ENCODE measurements at regions not wholly inside any gene's neighbourhood (a gene's known extent, or its start where the extent isn't known, plus 50 kb on each side); places are given as distances from the start of the nearest gene placed in this dataset.

- Histone ChIP-seq H3K4me1 (ENCODE audit: control insufficient read depth, insufficient read depth, low read length) (no peaks in the 10 kb centered on the region), H3K36me3 (ENCODE audit: control insufficient read depth in 2 of 2, insufficient read depth in 2 of 2, low read length in 2 of 2) (no peaks in the 10 kb centered on the region), H3K27me3 (ENCODE audit: control insufficient read depth in 1 of 2, insufficient read depth in 2 of 2, low read length in 2 of 2) (no peaks in the 10 kb centered on the region), H3K27ac (ENCODE audit: low read length) (no peak overlapping the region), H3K9me3 (ENCODE audit: control insufficient read depth in 2 of 2, low read length in 2 of 2) (no peaks in the 10 kb centered on the region), H3K4me3 (ENCODE audit: low read length in 2 of 2) (no peak overlapping the region), H3K9ac (ENCODE audit: low read length in 2 of 2) (no peak overlapping the region)
Observed at GRCh38 chr12:60391051-60391450, 795.2 kb downstream of the SLC16A7 start.

- H3K4me1 ChIP-seq (ENCODE audit: control insufficient read depth, insufficient read depth, low read length) = no peaks in the 10 kb centered on the region
- H3K36me3 ChIP-seq (ENCODE audit: control insufficient read depth in 2 of 2, insufficient read depth in 2 of 2, low read length in 2 of 2) = no peaks in the 10 kb centered on the region
Observed at GRCh38 chr12:60391791-60392190, 796.0 kb downstream of the SLC16A7 start.

GRCh38 chr12:60393093-60393492, 797.3 kb downstream of the SLC16A7 start:
- H3K4me3 ChIP-seq (ENCODE audit: low read length in 2 of 2) = no peak overlapping the region
- no peaks in the 10 kb centered on the region for H3K9me3 ChIP-seq (ENCODE audit: control insufficient read depth in 2 of 2, low read length in 2 of 2)
- H3K4me1 ChIP-seq (ENCODE audit: control insufficient read depth, insufficient read depth, low read length) = no peaks in the 10 kb centered on the region
- H3K27ac ChIP-seq (ENCODE audit: low read length) = no peak overlapping the region
- H3K27me3 ChIP-seq (ENCODE audit: control insufficient read depth in 1 of 2, insufficient read depth in 2 of 2, low read length in 2 of 2) = no peaks in the 10 kb centered on the region
- H3K36me3 ChIP-seq (ENCODE audit: control insufficient read depth in 2 of 2, insufficient read depth in 2 of 2, low read length in 2 of 2) = no peaks in the 10 kb centered on the region
- no peak overlapping the region for H3K9ac ChIP-seq (ENCODE audit: low read length in 2 of 2)

More at GRCh38 chr12:60391791-60392190, 796.0 kb downstream of the SLC16A7 start:
- Histone ChIP-seq H3K27me3 (ENCODE audit: control insufficient read depth in 1 of 2, insufficient read depth in 2 of 2, low read length in 2 of 2) (no peaks in the 10 kb centered on the region), H3K27ac (ENCODE audit: low read length) (no peak overlapping the region), H3K4me3 (ENCODE audit: low read length in 2 of 2) (no peak overlapping the region), H3K9me3 (ENCODE audit: control insufficient read depth in 2 of 2, low read length in 2 of 2) (no peaks in the 10 kb centered on the region), H3K9ac (ENCODE audit: low read length in 2 of 2) (no peak overlapping the region)

- Histone ChIP-seq H3K27me3 (ENCODE audit: control insufficient read depth in 1 of 2, insufficient read depth in 2 of 2, low read length in 2 of 2) (no peaks in the 10 kb centered on the region), H3K9me3 (ENCODE audit: control insufficient read depth in 2 of 2, low read length in 2 of 2) (no peaks in the 10 kb centered on the region), H3K36me3 (ENCODE audit: control insufficient read depth in 2 of 2, insufficient read depth in 2 of 2, low read length in 2 of 2) (no peaks in the 10 kb centered on the region), H3K9ac (ENCODE audit: low read length in 2 of 2) (no peak overlapping the region), H3K4me3 (ENCODE audit: low read length in 2 of 2) (no peak overlapping the region), H3K4me1 (ENCODE audit: control insufficient read depth, insufficient read depth, low read length) (no peaks in the 10 kb centered on the region), H3K27ac (ENCODE audit: low read length) (no peak overlapping the region)
Observed at GRCh38 chr12:60394665-60395064, 798.8 kb downstream of the SLC16A7 start.

GRCh38 chr12:60398547-60398946, 802.7 kb downstream of the SLC16A7 start:
- H3K4me3 ChIP-seq (ENCODE audit: low read length in 2 of 2) = no peak overlapping the region
- H3K9ac ChIP-seq (ENCODE audit: low read length in 2 of 2) = no peak overlapping the region
- no peaks in the 10 kb centered on the region for H3K27me3 ChIP-seq (ENCODE audit: control insufficient read depth in 1 of 2, insufficient read depth in 2 of 2, low read length in 2 of 2)
- no peaks in the 10 kb centered on the region for H3K9me3 ChIP-seq (ENCODE audit: control insufficient read depth in 2 of 2, low read length in 2 of 2)
- H3K4me1 ChIP-seq (ENCODE audit: control insufficient read depth, insufficient read depth, low read length) = no peaks in the 10 kb centered on the region
- H3K36me3 ChIP-seq (ENCODE audit: control insufficient read depth in 2 of 2, insufficient read depth in 2 of 2, low read length in 2 of 2) = no peaks in the 10 kb centered on the region
- no peak overlapping the region for H3K27ac ChIP-seq (ENCODE audit: low read length)

GRCh38 chr12:60399064-60399463, 803.2 kb downstream of the SLC16A7 start:
- H3K4me1 ChIP-seq (ENCODE audit: control insufficient read depth, insufficient read depth, low read length) = no peaks in the 10 kb centered on the region
- no peaks in the 10 kb centered on the region for H3K36me3 ChIP-seq (ENCODE audit: control insufficient read depth in 2 of 2, insufficient read depth in 2 of 2, low read length in 2 of 2)
- no peak overlapping the region for H3K27ac ChIP-seq (ENCODE audit: low read length)
- no peak overlapping the region for H3K9ac ChIP-seq (ENCODE audit: low read length in 2 of 2)
- H3K9me3 ChIP-seq (ENCODE audit: control insufficient read depth in 2 of 2, low read length in 2 of 2) = no peaks in the 10 kb centered on the region
- H3K27me3 ChIP-seq (ENCODE audit: control insufficient read depth in 1 of 2, insufficient read depth in 2 of 2, low read length in 2 of 2) = no peaks in the 10 kb centered on the region
- H3K4me3 ChIP-seq (ENCODE audit: low read length in 2 of 2) = no peak overlapping the region

GRCh38 chr12:60402996-60403395, 807.2 kb downstream of the SLC16A7 start:
- H3K9me3 ChIP-seq (ENCODE audit: control insufficient read depth in 2 of 2, low read length in 2 of 2) = no peaks in the 10 kb centered on the region
- no peak overlapping the region for H3K9ac ChIP-seq (ENCODE audit: low read length in 2 of 2)
- no peaks in the 10 kb centered on the region for H3K36me3 ChIP-seq (ENCODE audit: control insufficient read depth in 2 of 2, insufficient read depth in 2 of 2, low read length in 2 of 2)

GRCh38 chr12:60415351-60415750, 819.5 kb downstream of the SLC16A7 start:
- H3K27me3 ChIP-seq (ENCODE audit: control insufficient read depth in 1 of 2, insufficient read depth in 2 of 2, low read length in 2 of 2) = no peaks in the 10 kb centered on the region
- no peak overlapping the region for H3K27ac ChIP-seq (ENCODE audit: low read length)
- H3K9me3 ChIP-seq (ENCODE audit: control insufficient read depth in 2 of 2, low read length in 2 of 2) = peaks cover 0 to 4% of the 10 kb centered on the region in 2 donors
- no peaks in the 10 kb centered on the region for H3K4me1 ChIP-seq (ENCODE audit: control insufficient read depth, insufficient read depth, low read length)
- H3K9ac ChIP-seq (ENCODE audit: low read length in 2 of 2) = no peak overlapping the region
- no peak overlapping the region for H3K4me3 ChIP-seq (ENCODE audit: low read length in 2 of 2)
- no peaks in the 10 kb centered on the region for H3K36me3 ChIP-seq (ENCODE audit: control insufficient read depth in 2 of 2, insufficient read depth in 2 of 2, low read length in 2 of 2)

More at GRCh38 chr12:60402996-60403395, 807.2 kb downstream of the SLC16A7 start:
- Histone ChIP-seq H3K27me3 (ENCODE audit: control insufficient read depth in 1 of 2, insufficient read depth in 2 of 2, low read length in 2 of 2) (no peaks in the 10 kb centered on the region), H3K27ac (ENCODE audit: low read length) (no peak overlapping the region), H3K4me1 (ENCODE audit: control insufficient read depth, insufficient read depth, low read length) (no peaks in the 10 kb centered on the region), H3K4me3 (ENCODE audit: low read length in 2 of 2) (no peak overlapping the region)

- H3K27ac ChIP-seq (ENCODE audit: low read length) = no peak overlapping the region
- H3K4me1 ChIP-seq (ENCODE audit: control insufficient read depth, insufficient read depth, low read length) = no peaks in the 10 kb centered on the region
- H3K36me3 ChIP-seq (ENCODE audit: control insufficient read depth in 2 of 2, insufficient read depth in 2 of 2, low read length in 2 of 2) = no peaks in the 10 kb centered on the region
- H3K9ac ChIP-seq (ENCODE audit: low read length in 2 of 2) = no peak overlapping the region
- no peak overlapping the region for H3K4me3 ChIP-seq (ENCODE audit: low read length in 2 of 2)
- no peaks in the 10 kb centered on the region for H3K27me3 ChIP-seq (ENCODE audit: control insufficient read depth in 1 of 2, insufficient read depth in 2 of 2, low read length in 2 of 2)
- H3K9me3 ChIP-seq (ENCODE audit: control insufficient read depth in 2 of 2, low read length in 2 of 2) = peaks cover 0 to 4% of the 10 kb centered on the region in 2 donors
Observed at GRCh38 chr12:60419986-60420385, 824.2 kb downstream of the SLC16A7 start.

- Histone ChIP-seq H3K4me3 (ENCODE audit: low read length in 2 of 2) (no peak overlapping the region), H3K9ac (ENCODE audit: low read length in 2 of 2) (no peak overlapping the region), H3K27ac (ENCODE audit: low read length) (no peak overlapping the region), H3K9me3 (ENCODE audit: control insufficient read depth in 2 of 2, low read length in 2 of 2) (peaks cover 0 to 4% of the 10 kb centered on the region in 2 donors), H3K36me3 (ENCODE audit: control insufficient read depth in 2 of 2, insufficient read depth in 2 of 2, low read length in 2 of 2) (no peaks in the 10 kb centered on the region), H3K27me3 (ENCODE audit: control insufficient read depth in 1 of 2, insufficient read depth in 2 of 2, low read length in 2 of 2) (no peaks in the 10 kb centered on the region), H3K4me1 (ENCODE audit: control insufficient read depth, insufficient read depth, low read length) (no peaks in the 10 kb centered on the region)
Observed at GRCh38 chr12:60421741-60422140, 825.9 kb downstream of the SLC16A7 start.

GRCh38 chr12:60437297-60437696, 841.5 kb downstream of the SLC16A7 start:
- no peaks in the 10 kb centered on the region for H3K27me3 ChIP-seq (ENCODE audit: control insufficient read depth in 1 of 2, insufficient read depth in 2 of 2, low read length in 2 of 2)
- H3K27ac ChIP-seq (ENCODE audit: low read length) = no peak overlapping the region
- no peaks in the 10 kb centered on the region for H3K9me3 ChIP-seq (ENCODE audit: control insufficient read depth in 2 of 2, low read length in 2 of 2)
- H3K4me1 ChIP-seq (ENCODE audit: control insufficient read depth, insufficient read depth, low read length) = no peaks in the 10 kb centered on the region
- H3K36me3 ChIP-seq (ENCODE audit: control insufficient read depth in 2 of 2, insufficient read depth in 2 of 2, low read length in 2 of 2) = no peaks in the 10 kb centered on the region
- H3K4me3 ChIP-seq (ENCODE audit: low read length in 2 of 2) = no peak overlapping the region
- no peak overlapping the region for H3K9ac ChIP-seq (ENCODE audit: low read length in 2 of 2)

All from stomach smooth muscle (tissue), 2 donors.